Bone marrow (tissue), 2 donors: ENCODE measurements at regions not wholly inside any gene's neighbourhood (a gene's known extent, or its start where the extent isn't known, plus 50 kb on each side); places are given as distances from the start of the nearest gene placed in this dataset.

ENCODE experiments used
- DNase-seq, 2 donors: peaks; one replicate each; lab custom pipeline; 2025; lab: John Stamatoyannopoulos, UW

- DNase-seq: no peak
Measured at GRCh38 chr6:145112711-145113148, 622.6 kb downstream of the EPM2A start.

- no peak for DNase-seq
Measured at GRCh38 chr6:145115638-145116037, 619.7 kb downstream of the EPM2A start.

GRCh38 chr6:145116591-145117178 is 618.6 kb downstream of the EPM2A start:
- DNase-seq: no peak

GRCh38 chr6:145118224-145118623 is 617.1 kb downstream of the EPM2A start:
- no peak for DNase-seq

- no peak for DNase-seq
Measured at GRCh38 chr6:145119081-145119480, 616.2 kb downstream of the EPM2A start.

GRCh38 chr6:145132709-145133108 is 602.6 kb downstream of the EPM2A start:
- no peak for DNase-seq

- DNase-seq: no peak
Measured at GRCh38 chr6:145135702-145136101, 599.6 kb downstream of the EPM2A start.

GRCh38 chr6:145137425-145137824 is 597.9 kb downstream of the EPM2A start:
- DNase-seq: no peak

- DNase-seq: no peak
Measured at GRCh38 chr6:145138469-145139139, 596.7 kb downstream of the EPM2A start.

- DNase-seq: no peak
Measured at GRCh38 chr6:145139140-145139850, 596.0 kb downstream of the EPM2A start.

- DNase-seq: no peak
Measured at GRCh38 chr6:145139895-145140294, 595.4 kb downstream of the EPM2A start.

- no peak for DNase-seq
Measured at GRCh38 chr6:145141572-145141971, 593.7 kb downstream of the EPM2A start.

GRCh38 chr6:145142958-145143357 is 592.4 kb downstream of the EPM2A start:
- DNase-seq: no peak

GRCh38 chr6:145143379-145143778 is 591.9 kb downstream of the EPM2A start:
- no peak for DNase-seq

- DNase-seq: no peak
Measured at GRCh38 chr6:145147559-145147958, 587.8 kb downstream of the EPM2A start.

GRCh38 chr6:145147981-145148749 is 587.2 kb downstream of the EPM2A start:
- no peak for DNase-seq

- DNase-seq: no peak
Measured at GRCh38 chr6:145148776-145149175, 586.5 kb downstream of the EPM2A start.

GRCh38 chr6:145151624-145152023 is 583.7 kb downstream of the EPM2A start:
- no peak for DNase-seq

GRCh38 chr6:145153495-145153894 is 581.8 kb downstream of the EPM2A start:
- DNase-seq: no peak

GRCh38 chr6:145155411-145155810 is 579.9 kb downstream of the EPM2A start:
- no peak for DNase-seq

- DNase-seq: no peak
Measured at GRCh38 chr6:145155873-145156782, 579.2 kb downstream of the EPM2A start.
